CD14-positive monocyte (primary cell): ENCODE measurements at regions not wholly inside any gene's neighbourhood (a gene's known extent, or its start where the extent isn't known, plus 50 kb on each side); places are given as distances from the start of the nearest gene placed in this dataset.

ENCODE experiments used
- DNase-seq, 3 donors: peaks; one replicate each; pipeline ENCODE4 v3.0.0-alpha.2; 2011 to 2022
- H2AFZ ChIP-seq: 2 replicates; pipeline ENCODE4 v1.6.0; 2012; ENCODE audit warnings: mild to moderate bottlenecking, low read depth, low read length, inconsistent platforms; ENCODE audit not compliant: insufficient read depth, poor library complexity, severe bottlenecking
- H3K27ac ChIP-seq, 2 donors: 1 replicate in 1 of 2; 2 replicates in 1 of 2; pipeline ENCODE4 v1.5.1; 2012 to 2013; ENCODE audit warnings: low read length in 2 of 2, control low read depth in 1 of 2, inconsistent platforms in 1 of 2, low read depth in 1 of 2, mild to moderate bottlenecking in 1 of 2
- H3K27me3 ChIP-seq, 2 donors: one replicate each; pipeline versions ENCODE4 v1.6.0 to v1.6.1; 2011 to 2013; ENCODE audit warnings: low read length in 2 of 2; ENCODE audit not compliant: control insufficient read depth in 2 of 2, insufficient read depth in 2 of 2
- H3K36me3 ChIP-seq, 2 donors: replicated peaks in 1 of 2; 1 replicate in 1 of 2; 2 replicates in 1 of 2; pipeline versions ENCODE4 v1.5.1 to v1.6.1; 2012 to 2013; ENCODE audit warnings: low read length in 2 of 2, control low read depth in 1 of 2, inconsistent platforms in 1 of 2, mild to moderate bottlenecking in 1 of 2; ENCODE audit not compliant: insufficient read depth in 2 of 2, control insufficient read depth in 1 of 2
- H3K4me1 ChIP-seq, 2 donors: 1 replicate in 1 of 2; 2 replicates in 1 of 2; pipeline versions ENCODE4 v1.5.1 to v1.6.1; 2012 to 2013; ENCODE audit warnings: low read length in 2 of 2, control low read depth in 1 of 2, inconsistent platforms in 1 of 2, mild to moderate bottlenecking in 1 of 2, moderate library complexity in 1 of 2; ENCODE audit not compliant: insufficient read depth in 2 of 2, control insufficient read depth in 1 of 2
- H3K4me2 ChIP-seq: replicated peaks from 2 replicates; pipeline ENCODE3; 2012; ENCODE audit warnings: low read length, moderate library complexity, mild to moderate bottlenecking; ENCODE audit not compliant: poor library complexity, severe bottlenecking; ENCODE audit errors: extremely low read depth
- H3K4me3 ChIP-seq, 3 experiments: fragments of 200-600 bp in 1 of 3; sonication (generic) in 1 of 3; replicated peaks in 1 of 3; 1 replicate in 2 of 3; 2 replicates in 1 of 3; pipeline ENCODE4 v1.5.1; 2011 to 2013; ENCODE audit warnings: low read length in 3 of 3, mild to moderate bottlenecking in 3 of 3, control low read depth in 2 of 3, low read depth in 2 of 3, inconsistent platforms in 1 of 3, moderate library complexity in 1 of 3
- H3K79me2 ChIP-seq: 2 replicates; pipeline ENCODE4 v1.6.0; 2012; ENCODE audit warnings: mild to moderate bottlenecking, control low read depth, inconsistent platforms, low read length, moderate library complexity; ENCODE audit not compliant: insufficient read depth
- H3K9ac ChIP-seq: 2 replicates; pipeline ENCODE4 v1.6.0; 2017; ENCODE audit warnings: low read length, mild to moderate bottlenecking; ENCODE audit not compliant: insufficient read depth, poor library complexity, severe bottlenecking
- H3K9me3 ChIP-seq, 2 donors: replicated peaks in 1 of 2; 1 replicate in 1 of 2; 2 replicates in 1 of 2; pipeline versions ENCODE4 v1.5.1 to v1.6.1; 2012 to 2013; ENCODE audit warnings: low read length in 2 of 2, control low read depth in 1 of 2; ENCODE audit not compliant: control insufficient read depth in 1 of 2, insufficient read depth in 1 of 2
- H4K20me1 ChIP-seq: 2 replicates; pipeline ENCODE4 v1.6.0; 2012; ENCODE audit warnings: mild to moderate bottlenecking, low read length, control low read depth, moderate library complexity; ENCODE audit not compliant: insufficient read depth
- H3K27ac Mint-ChIP-seq, 7 donors: one replicate each; pipeline ENCODE4 v1.8.0; 2020; ENCODE audit warnings: mild to moderate bottlenecking in 7 of 7, mixed read lengths in 7 of 7, moderate library complexity in 6 of 7, inconsistent platforms in 2 of 7
- H3K27me3 Mint-ChIP-seq, 3 donors: one replicate each; pipeline ENCODE4 v1.8.0; 2021 to 2022; ENCODE audit warnings: low read depth in 3 of 3, mild to moderate bottlenecking in 3 of 3, mixed read lengths in 3 of 3, moderate library complexity in 3 of 3, inconsistent platforms in 1 of 3
- H3K36me3 Mint-ChIP-seq, 2 donors: one replicate each; pipeline ENCODE4 v1.8.0; 2020; ENCODE audit warnings: mixed read lengths in 2 of 2, inconsistent platforms in 1 of 2, mild to moderate bottlenecking in 1 of 2
- H3K4me1 Mint-ChIP-seq: one replicate; pipeline ENCODE4 v1.8.0; 2020; ENCODE audit warnings: mild to moderate bottlenecking, mixed read lengths
- H3K4me3 Mint-ChIP-seq, 2 donors: one replicate each; pipeline ENCODE4 v1.8.0; 2020; ENCODE audit warnings: mild to moderate bottlenecking in 2 of 2, mixed read lengths in 2 of 2, moderate library complexity in 1 of 2
- H3K9me3 Mint-ChIP-seq, 7 donors: one replicate each; pipeline ENCODE4 v1.8.0; 2020 to 2022; ENCODE audit warnings: mixed read lengths in 7 of 7, mild to moderate bottlenecking in 6 of 7, moderate library complexity in 6 of 7, inconsistent platforms in 2 of 7
- WGBS: methylation state at CpG from one replicate; pipeline ENCODE4 v1.1.5; 2013; ENCODE audit warnings: missing lambda C conversion rate; ENCODE audit not compliant: insufficient coverage; 5-methylcytosine and 5-hydroxymethylcytosine counted together
- intact Hi-C, 2 donors: fragments of 100-400 bp; cut with micrococcal nuclease; formaldehyde crosslinking; loops; one replicate each; pipeline versions ENCODE4 v1.15.0 to v1.15.1; 2023
- TF ChIP-seq, protein P1 (sequence below): fragments of 200-600 bp; IDR thresholded peaks from one replicate; pipeline ENCODE4 v1.8.0; 2022; ENCODE audit warnings: antibody characterized with exemption, mild to moderate bottlenecking

DNA sequence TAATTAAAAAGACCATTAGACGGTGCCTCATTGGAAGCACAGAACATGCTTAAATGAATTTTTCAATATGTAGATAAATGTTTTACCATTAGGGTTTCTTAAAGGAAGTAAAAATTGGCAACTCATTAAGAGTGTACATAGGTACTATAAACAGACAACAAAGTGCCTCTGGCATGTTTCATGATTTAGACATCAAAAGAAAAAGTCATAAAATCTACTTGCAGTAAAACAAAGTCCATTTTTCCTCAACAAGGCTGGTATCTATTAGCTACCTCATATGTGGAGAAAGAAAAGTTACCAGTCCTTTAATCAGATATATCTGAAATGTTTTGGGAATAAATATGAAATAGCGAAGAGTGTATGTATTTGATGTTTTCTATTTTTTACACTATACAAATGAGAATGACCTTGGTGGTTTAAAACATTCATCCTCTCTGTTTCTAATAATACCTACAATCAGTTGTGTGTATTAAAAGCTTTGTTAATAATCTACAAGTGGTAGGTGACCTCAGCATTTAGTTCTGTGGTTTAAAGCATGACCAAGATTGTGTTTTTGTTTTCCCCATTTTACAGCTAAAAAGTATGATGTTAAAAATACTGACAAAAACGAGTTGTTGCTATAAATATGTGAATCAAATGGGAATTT is 87.5 kb downstream of the HDGFL1 start:
- Mint-ChIP-seq H3K4me3 (no peak overlapping the region), H3K4me1 (peaks cover 4% of the 10 kb centered on the region), H3K27ac (no peak overlapping the region), H3K27me3 (no peaks in the 10 kb centered on the region), H3K36me3 (no peaks in the 10 kb centered on the region), H3K9me3 (peaks cover 0 to 6% (median 2%) of the 10 kb centered on the region in 7 donors)
- Histone ChIP-seq H3K27ac (no peak overlapping the region), H3K4me1 (no peaks in the 10 kb centered on the region), H4K20me1 (no peaks in the 10 kb centered on the region), H3K9me3 (no peaks in the 10 kb centered on the region), H3K36me3 (no peaks in the 10 kb centered on the region), H3K4me2 (no peak overlapping the region), H3K9ac (no peak overlapping the region), H2AFZ (no peak overlapping the region), H3K79me2 (no peaks in the 10 kb centered on the region), H3K27me3 (no peaks in the 10 kb centered on the region), H3K4me3 (no peak overlapping the region)
- DNase-seq, result no peak
- TF ChIP-seq, protein P1, sequence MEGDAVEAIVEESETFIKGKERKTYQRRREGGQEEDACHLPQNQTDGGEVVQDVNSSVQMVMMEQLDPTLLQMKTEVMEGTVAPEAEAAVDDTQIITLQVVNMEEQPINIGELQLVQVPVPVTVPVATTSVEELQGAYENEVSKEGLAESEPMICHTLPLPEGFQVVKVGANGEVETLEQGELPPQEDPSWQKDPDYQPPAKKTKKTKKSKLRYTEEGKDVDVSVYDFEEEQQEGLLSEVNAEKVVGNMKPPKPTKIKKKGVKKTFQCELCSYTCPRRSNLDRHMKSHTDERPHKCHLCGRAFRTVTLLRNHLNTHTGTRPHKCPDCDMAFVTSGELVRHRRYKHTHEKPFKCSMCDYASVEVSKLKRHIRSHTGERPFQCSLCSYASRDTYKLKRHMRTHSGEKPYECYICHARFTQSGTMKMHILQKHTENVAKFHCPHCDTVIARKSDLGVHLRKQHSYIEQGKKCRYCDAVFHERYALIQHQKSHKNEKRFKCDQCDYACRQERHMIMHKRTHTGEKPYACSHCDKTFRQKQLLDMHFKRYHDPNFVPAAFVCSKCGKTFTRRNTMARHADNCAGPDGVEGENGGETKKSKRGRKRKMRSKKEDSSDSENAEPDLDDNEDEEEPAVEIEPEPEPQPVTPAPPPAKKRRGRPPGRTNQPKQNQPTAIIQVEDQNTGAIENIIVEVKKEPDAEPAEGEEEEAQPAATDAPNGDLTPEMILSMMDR, result no peak
- intact Hi-C loops, result no loop called here
- WGBS, result no CpG with 5 or more reads among the region's 3 CpGs

DNA sequence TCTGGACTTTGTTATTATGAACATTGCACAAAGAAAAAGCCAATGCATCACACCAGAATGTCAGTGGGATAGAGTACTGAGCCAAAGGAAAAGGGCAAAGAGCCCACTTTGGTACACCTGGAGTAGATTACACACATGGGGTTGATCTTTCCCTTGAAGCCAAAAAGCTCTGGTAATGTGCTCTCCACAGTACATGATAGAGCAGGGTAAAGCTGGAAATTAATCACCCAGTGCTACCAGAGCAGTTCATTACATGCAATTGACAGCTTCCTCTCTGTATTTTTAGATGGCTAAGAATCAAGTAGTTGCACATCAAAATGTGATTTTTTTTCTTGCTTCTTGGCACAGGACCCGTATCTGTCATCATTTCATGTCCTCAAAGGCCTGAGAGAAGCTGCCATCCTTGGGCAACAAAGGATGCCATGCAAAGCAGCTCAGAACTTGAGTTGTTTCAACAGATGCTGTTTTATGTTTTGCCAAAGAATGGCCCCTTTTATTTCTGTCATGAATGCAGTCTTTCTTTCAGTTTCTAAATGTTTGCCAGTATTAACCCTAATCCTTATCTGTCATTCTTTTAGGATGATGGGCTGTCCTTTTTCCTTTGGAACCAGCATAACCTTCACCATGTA is 88.1 kb downstream of the HDGFL1 start:
- Mint-ChIP-seq H3K27ac (no peak overlapping the region), H3K4me1 (peaks cover 4% of the 10 kb centered on the region), H3K27me3 (no peaks in the 10 kb centered on the region), H3K4me3 (no peak overlapping the region), H3K36me3 (no peaks in the 10 kb centered on the region), H3K9me3 (peaks cover 0 to 3% (median 0%) of the 10 kb centered on the region in 7 donors)
- Histone ChIP-seq H3K4me2 (no peak overlapping the region), H2AFZ (no peak overlapping the region), H4K20me1 (no peaks in the 10 kb centered on the region), H3K9me3 (no peaks in the 10 kb centered on the region), H3K27ac (no peak overlapping the region), H3K79me2 (no peaks in the 10 kb centered on the region), H3K9ac (no peak overlapping the region), H3K4me3 (no peak overlapping the region), H3K27me3 (no peaks in the 10 kb centered on the region), H3K4me1 (no peaks in the 10 kb centered on the region), H3K36me3 (no peaks in the 10 kb centered on the region)
- DNase-seq, result no peak
- intact Hi-C loops, result no loop called here
- WGBS, result 75% methylated on average over 1 of the region's 1 CpG
- TF ChIP-seq, protein P1, result no peak
